Keratinocyte (primary cell): ENCODE measurements at regions not wholly inside any gene's neighbourhood (a gene's known extent, or its start where the extent isn't known, plus 50 kb on each side); places are given as distances from the start of the nearest gene placed in this dataset.
"Not testable (repeated sequence)": the region's sequence is repeated elsewhere in the genome, so short reads cannot be mapped to it uniquely, and the experiment has no call there.

Experiments used
- DNase-seq: peaks from one replicate; pipeline ENCODE4 v3.0.0-alpha.2; 2011; ENCODE audit warnings: low read depth, missing footprints, low spot score
- FAIRE-seq: peaks from 2 replicates; lab custom pipeline; 2011; peaks lifted over from hg19 to GRCh38; lab: Jason Lieb, UNC
- H2AFZ ChIP-seq: 2 replicates; pipeline ENCODE4 v1.6.0; 2012; ENCODE audit warnings: low read length, control low read depth, inconsistent platforms; ENCODE audit not compliant: control insufficient read depth
- H3K27ac ChIP-seq: 2 replicates; pipeline ENCODE4 v1.5.1; 2011; ENCODE audit warnings: low read length; ENCODE audit not compliant: control insufficient read depth, insufficient read depth
- H3K27me3 ChIP-seq: 3 replicates; pipeline ENCODE4 v1.6.0; 2011; ENCODE audit warnings: low read length; ENCODE audit not compliant: control insufficient read depth, insufficient read depth; ENCODE audit errors: extremely low read depth
- H3K36me3 ChIP-seq, 2 experiments: 2 replicates in 1 of 2; 3 replicates in 1 of 2; pipeline ENCODE4 v1.5.1; 2011; ENCODE audit warnings: low read length in 2 of 2, mild to moderate bottlenecking in 1 of 2; ENCODE audit not compliant: control insufficient read depth in 2 of 2, insufficient read depth in 2 of 2; ENCODE audit errors: extremely low read depth in 1 of 2
- H3K4me1 ChIP-seq: 3 replicates; pipeline ENCODE4 v1.5.1; 2011; ENCODE audit warnings: low read length; ENCODE audit not compliant: control insufficient read depth, insufficient read depth; ENCODE audit errors: extremely low read depth
- H3K4me2 ChIP-seq: 3 replicates; pipeline ENCODE4 v1.6.0; 2011; ENCODE audit warnings: low read depth, low read length; ENCODE audit not compliant: control insufficient read depth, insufficient read depth; ENCODE audit errors: extremely low read depth
- H3K4me3 ChIP-seq, 3 experiments: fragments of 200-600 bp in 1 of 3; sonication (generic) in 1 of 3; 2 replicates in 2 of 3; 3 replicates in 1 of 3; pipeline ENCODE4 v1.5.1; 2011 to 2016; ENCODE audit warnings: low read length in 3 of 3, mild to moderate bottlenecking in 3 of 3, control low read depth in 2 of 3, inconsistent platforms in 1 of 3, low read depth in 1 of 3, mixed read lengths in 1 of 3, mixed run types in 1 of 3, moderate library complexity in 1 of 3; ENCODE audit not compliant: control insufficient read depth in 2 of 3, insufficient read depth in 2 of 3; ENCODE audit errors: extremely low read depth in 1 of 3
- H3K79me2 ChIP-seq: 2 replicates; pipeline ENCODE4 v1.6.0; 2012; ENCODE audit warnings: low read length; ENCODE audit not compliant: control insufficient read depth, insufficient read depth
- H3K9ac ChIP-seq: 3 replicates; pipeline ENCODE4 v1.6.0; 2011; ENCODE audit warnings: low read length; ENCODE audit not compliant: control insufficient read depth, insufficient read depth; ENCODE audit errors: extremely low read depth
- H3K9me1 ChIP-seq: 3 replicates; pipeline ENCODE4 v1.6.0; 2011; ENCODE audit warnings: low read length; ENCODE audit not compliant: control insufficient read depth, insufficient read depth; ENCODE audit errors: extremely low read depth
- H3K9me3 ChIP-seq: 2 replicates; pipeline ENCODE4 v1.5.1; 2012; ENCODE audit warnings: low read depth, low read length; ENCODE audit not compliant: control insufficient read depth
- H4K20me1 ChIP-seq: 3 replicates; pipeline ENCODE4 v1.6.0; 2011; ENCODE audit warnings: low read length; ENCODE audit not compliant: control insufficient read depth, insufficient read depth; ENCODE audit errors: extremely low read depth
- EZH2 ChIP-seq: IDR thresholded peaks from one replicate; pipeline ENCODE4 v1.6.1; 2012; ENCODE audit warnings: inconsistent platforms, mild to moderate bottlenecking, low read length, moderate library complexity
- dilution Hi-C: fragments of 300-500 bp; cut with MboI; formaldehyde crosslinking; loops from one replicate; pipeline ENCODE4 v1.7.0; 2020; ENCODE audit warnings: low sequenced_read_pairs; ENCODE audit not compliant: extremely low pct_ligation_motif_present
- TF ChIP-seq, protein P1 (sequence below), 3 experiments: IDR thresholded peaks in 1 of 3; conservative IDR thresholded peaks in 1 of 3; optimal IDR thresholded peaks in 1 of 3; 2 replicates in 2 of 3; 3 replicates in 1 of 3; pipeline versions ENCODE3 to v1.5.1; 2011; ENCODE audit warnings: low read length in 3 of 3, mild to moderate bottlenecking in 3 of 3, moderate library complexity in 2 of 3, control low read depth in 1 of 3, inconsistent platforms in 1 of 3; ENCODE audit not compliant: insufficient read depth in 2 of 3; ENCODE audit errors: extremely low read depth in 1 of 3

DNA sequence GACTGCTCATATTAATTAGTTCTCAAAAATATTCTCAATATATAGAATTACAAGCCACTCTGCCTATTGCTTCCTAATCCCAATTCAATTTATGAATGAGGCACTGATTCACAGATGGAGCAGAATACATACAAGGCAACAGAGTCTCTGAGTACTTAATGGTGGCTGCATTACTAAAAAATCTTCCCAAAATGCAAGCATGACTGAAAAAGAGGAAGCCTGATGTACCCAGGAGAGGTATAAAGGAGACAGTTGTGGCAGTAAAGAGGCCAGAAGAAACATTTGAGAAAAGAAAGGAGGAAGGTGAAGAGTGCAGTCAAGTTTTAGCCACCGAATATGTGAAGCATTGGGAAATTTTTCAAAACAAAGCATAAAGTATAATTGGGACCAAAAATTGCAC is 163.2 kb upstream of the INTU start:
- Histone ChIP-seq H3K9me3 (no peaks in the 10 kb centered on the region), H3K4me2 (no peak overlapping the region), H3K4me1 (no peaks in the 10 kb centered on the region), H3K79me2 (no peaks in the 10 kb centered on the region), H3K9me1 (no peaks in the 10 kb centered on the region), H4K20me1 (no peaks in the 10 kb centered on the region), H3K4me3 (no peak overlapping the region), H3K27ac (no peak overlapping the region), H3K27me3 (no peaks in the 10 kb centered on the region), H2AFZ (no peak overlapping the region), H3K9ac (no peak overlapping the region), H3K36me3 (no peaks in the 10 kb centered on the region)
- no peak for FAIRE-seq
- dilution Hi-C loops = no loop called here
- DNase-seq = no peak
- TF ChIP-seq, protein P1, sequence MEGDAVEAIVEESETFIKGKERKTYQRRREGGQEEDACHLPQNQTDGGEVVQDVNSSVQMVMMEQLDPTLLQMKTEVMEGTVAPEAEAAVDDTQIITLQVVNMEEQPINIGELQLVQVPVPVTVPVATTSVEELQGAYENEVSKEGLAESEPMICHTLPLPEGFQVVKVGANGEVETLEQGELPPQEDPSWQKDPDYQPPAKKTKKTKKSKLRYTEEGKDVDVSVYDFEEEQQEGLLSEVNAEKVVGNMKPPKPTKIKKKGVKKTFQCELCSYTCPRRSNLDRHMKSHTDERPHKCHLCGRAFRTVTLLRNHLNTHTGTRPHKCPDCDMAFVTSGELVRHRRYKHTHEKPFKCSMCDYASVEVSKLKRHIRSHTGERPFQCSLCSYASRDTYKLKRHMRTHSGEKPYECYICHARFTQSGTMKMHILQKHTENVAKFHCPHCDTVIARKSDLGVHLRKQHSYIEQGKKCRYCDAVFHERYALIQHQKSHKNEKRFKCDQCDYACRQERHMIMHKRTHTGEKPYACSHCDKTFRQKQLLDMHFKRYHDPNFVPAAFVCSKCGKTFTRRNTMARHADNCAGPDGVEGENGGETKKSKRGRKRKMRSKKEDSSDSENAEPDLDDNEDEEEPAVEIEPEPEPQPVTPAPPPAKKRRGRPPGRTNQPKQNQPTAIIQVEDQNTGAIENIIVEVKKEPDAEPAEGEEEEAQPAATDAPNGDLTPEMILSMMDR (optimal IDR thresholded peaks at IDR 0.05 in 1 of 3, IDR thresholded peaks at IDR 0.05 in 1 of 3, conservative IDR thresholded peaks at IDR 0.05 in 1 of 3; ENCODE audit: extremely low read depth in 1 of 3, insufficient read depth in 2 of 3, low read length in 3 of 3) = no peak

DNA sequence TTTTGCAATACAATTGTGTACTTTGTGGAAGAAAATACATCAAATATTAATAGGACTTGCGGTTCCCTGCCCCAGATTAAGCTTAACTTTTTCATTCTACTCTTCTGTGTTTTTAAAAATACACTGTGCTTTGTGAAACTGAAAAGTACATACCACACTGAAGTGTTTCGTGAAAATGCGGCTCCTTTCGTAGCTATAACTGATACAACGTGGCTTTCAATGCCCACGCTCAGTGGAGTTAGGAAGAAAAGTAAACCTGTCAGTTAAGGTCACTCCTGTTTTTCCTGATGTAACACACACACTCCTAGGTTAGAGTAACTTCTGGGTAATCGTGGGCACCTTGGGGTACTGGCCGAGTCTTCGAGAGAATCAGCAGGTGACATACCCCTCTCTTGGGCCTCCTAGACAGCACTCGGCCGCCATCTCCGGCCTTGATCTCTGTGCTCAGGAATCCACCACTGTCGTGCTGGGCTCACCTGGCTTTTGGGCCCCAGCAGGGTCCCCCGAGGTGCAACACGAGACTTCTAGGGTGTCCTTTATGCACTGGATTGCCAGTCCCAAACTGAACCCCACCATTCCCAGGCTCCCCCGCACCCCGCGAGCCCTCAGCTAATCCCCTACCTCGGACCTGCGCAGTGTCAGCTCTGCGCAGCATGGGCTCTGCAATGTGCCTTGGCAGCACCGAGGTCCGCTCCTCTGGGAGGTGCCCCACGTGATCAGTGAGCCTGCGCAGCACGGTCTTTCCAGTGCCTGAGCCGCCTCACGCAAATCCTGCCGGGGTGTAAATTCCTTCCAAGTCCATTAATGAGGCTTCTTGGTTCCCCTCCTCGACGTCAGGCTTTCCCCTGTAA is 162.6 kb upstream of the INTU start:
- Histone ChIP-seq H3K27me3 (no peaks in the 10 kb centered on the region), H3K36me3 (no peaks in the 10 kb centered on the region), H3K9me1 (no peaks in the 10 kb centered on the region), H3K9ac (no peak overlapping the region), H3K4me2 (no peak overlapping the region), H3K27ac (no peak overlapping the region), H3K79me2 (no peaks in the 10 kb centered on the region), H3K4me1 (no peaks in the 10 kb centered on the region), H3K9me3 (no peaks in the 10 kb centered on the region), H2AFZ (no peak overlapping the region), H4K20me1 (no peaks in the 10 kb centered on the region), H3K4me3 (no peak overlapping the region)
- dilution Hi-C loops = no loop called here
- DNase-seq = no peak
- TF ChIP-seq EZH2 = no peak
- TF ChIP-seq, protein P1 (optimal IDR thresholded peaks at IDR 0.05 in 1 of 3, IDR thresholded peaks at IDR 0.05 in 1 of 3, conservative IDR thresholded peaks at IDR 0.05 in 1 of 3; ENCODE audit: extremely low read depth in 1 of 3, insufficient read depth in 2 of 3, low read length in 3 of 3) = no peak
- no peak for FAIRE-seq

DNA sequence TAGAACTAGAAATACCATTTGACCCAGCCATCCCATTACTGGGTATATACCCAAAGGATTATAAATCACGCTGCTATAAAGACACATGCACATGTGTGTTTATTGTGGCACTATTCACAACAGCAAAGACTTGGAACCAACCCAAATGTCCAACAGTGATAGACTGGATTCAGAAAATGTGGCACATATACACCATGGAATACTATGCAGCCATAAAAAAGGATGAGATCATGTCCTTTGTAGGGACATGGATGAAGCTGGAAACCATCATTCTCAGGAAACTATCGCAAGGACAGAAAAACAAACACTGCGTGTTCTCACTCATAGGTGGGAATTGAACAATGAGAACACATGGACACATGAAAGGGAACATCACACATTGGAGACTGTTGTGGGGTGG is 154.5 kb upstream of the INTU start:
- H3K9me1 ChIP-seq, H3K9me3 ChIP-seq, H4K20me1 ChIP-seq, FAIRE-seq, DNase-seq, H3K4me3 ChIP-seq, H3K4me2 ChIP-seq, H3K27ac ChIP-seq, H3K4me1 ChIP-seq, H3K36me3 ChIP-seq, H2AFZ ChIP-seq, H3K27me3 ChIP-seq, dilution Hi-C loops, H3K9ac ChIP-seq, H3K79me2 ChIP-seq: not testable (repeated sequence)
